ENCODE measurements at regions not wholly inside any gene's neighbourhood (a gene's known extent, or its start where the extent isn't known, plus 50 kb on each side); places are given as distances from the start of the nearest gene placed in this dataset.

DNA sequence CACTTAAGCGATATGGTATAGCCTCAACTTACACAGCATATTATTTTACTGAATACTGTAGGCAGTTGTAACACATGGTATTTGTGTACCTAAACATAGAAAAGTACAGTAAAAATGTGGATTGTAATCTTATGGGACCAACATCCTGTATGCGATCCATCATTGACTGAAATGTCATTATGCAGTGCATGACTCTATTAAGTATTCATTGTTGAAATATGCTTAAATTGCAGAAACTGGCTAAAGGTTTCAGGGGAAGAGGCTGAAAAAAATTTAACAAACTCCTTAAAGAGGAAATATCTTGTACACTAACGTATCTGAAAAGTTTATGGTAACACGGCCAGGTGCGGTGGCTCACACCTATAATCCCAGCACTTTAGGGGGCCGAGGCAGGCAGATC is 214.1 kb upstream of the PARD3B start:
- TF ChIP-seq, protein P1, sequence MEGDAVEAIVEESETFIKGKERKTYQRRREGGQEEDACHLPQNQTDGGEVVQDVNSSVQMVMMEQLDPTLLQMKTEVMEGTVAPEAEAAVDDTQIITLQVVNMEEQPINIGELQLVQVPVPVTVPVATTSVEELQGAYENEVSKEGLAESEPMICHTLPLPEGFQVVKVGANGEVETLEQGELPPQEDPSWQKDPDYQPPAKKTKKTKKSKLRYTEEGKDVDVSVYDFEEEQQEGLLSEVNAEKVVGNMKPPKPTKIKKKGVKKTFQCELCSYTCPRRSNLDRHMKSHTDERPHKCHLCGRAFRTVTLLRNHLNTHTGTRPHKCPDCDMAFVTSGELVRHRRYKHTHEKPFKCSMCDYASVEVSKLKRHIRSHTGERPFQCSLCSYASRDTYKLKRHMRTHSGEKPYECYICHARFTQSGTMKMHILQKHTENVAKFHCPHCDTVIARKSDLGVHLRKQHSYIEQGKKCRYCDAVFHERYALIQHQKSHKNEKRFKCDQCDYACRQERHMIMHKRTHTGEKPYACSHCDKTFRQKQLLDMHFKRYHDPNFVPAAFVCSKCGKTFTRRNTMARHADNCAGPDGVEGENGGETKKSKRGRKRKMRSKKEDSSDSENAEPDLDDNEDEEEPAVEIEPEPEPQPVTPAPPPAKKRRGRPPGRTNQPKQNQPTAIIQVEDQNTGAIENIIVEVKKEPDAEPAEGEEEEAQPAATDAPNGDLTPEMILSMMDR (IDR thresholded peaks at IDR 0.05; ENCODE audit: insufficient read depth, low read length, poor library complexity, severe bottlenecking) = no peak
- no peak for TF ChIP-seq EZH2phosphoT487 (conservative IDR thresholded peaks at IDR 0.05; ENCODE audit: low read length)
